A204.1 (cell line): ENCODE measurements at regions not wholly inside any gene's neighbourhood (a gene's known extent, or its start where the extent isn't known, plus 50 kb on each side); places are given as distances from the start of the nearest gene placed in this dataset.

ENCODE experiments used
- FAIRE-seq: peaks from 2 replicates; lab custom pipeline; 2012; peaks lifted over from hg19 to GRCh38; lab: Jason Lieb, UNC

GRCh38 chr4:38189445-38189844, 229.2 kb downstream of the PTTG2 start:
- no peak for FAIRE-seq

GRCh38 chr4:38190717-38191178, 230.6 kb downstream of the PTTG2 start:
- no peak for FAIRE-seq

GRCh38 chr4:38192516-38192915, 232.3 kb downstream of the PTTG2 start:
- no peak for FAIRE-seq

- FAIRE-seq = no peak
Observed at GRCh38 chr4:38193236-38193863, 233.2 kb downstream of the PTTG2 start.

- no peak for FAIRE-seq
Observed at GRCh38 chr4:38194047-38194602, 233.9 kb downstream of the PTTG2 start.

GRCh38 chr4:38195486-38195885, 235.3 kb downstream of the PTTG2 start:
- no peak for FAIRE-seq

GRCh38 chr4:38195911-38196310, 235.7 kb downstream of the PTTG2 start:
- no peak for FAIRE-seq

- no peak for FAIRE-seq
Observed at GRCh38 chr4:38202242-38202641, 242.0 kb downstream of the PTTG2 start.

- FAIRE-seq = no peak
Observed at GRCh38 chr4:38203609-38204008, 243.4 kb downstream of the PTTG2 start.

GRCh38 chr4:38204339-38205035, 244.3 kb downstream of the PTTG2 start:
- no peak for FAIRE-seq

- FAIRE-seq = no peak
Observed at GRCh38 chr4:38205261-38205660, 245.1 kb downstream of the PTTG2 start.

GRCh38 chr4:38207110-38207457, 246.9 kb downstream of the PTTG2 start:
- no peak for FAIRE-seq

GRCh38 chr4:38209654-38210053, 249.5 kb downstream of the PTTG2 start:
- FAIRE-seq = no peak

GRCh38 chr4:38210396-38211114, 250.4 kb downstream of the PTTG2 start:
- no peak for FAIRE-seq

- no peak for FAIRE-seq
Observed at GRCh38 chr4:38211885-38212284, 251.7 kb downstream of the PTTG2 start.

GRCh38 chr4:38213083-38213805, 253.0 kb downstream of the PTTG2 start:
- FAIRE-seq = no peak

- no peak for FAIRE-seq
Observed at GRCh38 chr4:38222892-38223291, 262.7 kb downstream of the PTTG2 start.

GRCh38 chr4:38223306-38223705, 263.1 kb downstream of the PTTG2 start:
- FAIRE-seq = no peak

- FAIRE-seq = no peak
Observed at GRCh38 chr4:38223782-38224236, 263.6 kb downstream of the PTTG2 start.

GRCh38 chr4:38224850-38225249, 264.7 kb downstream of the PTTG2 start:
- FAIRE-seq = no peak

GRCh38 chr4:38226170-38226569, 266.0 kb downstream of the PTTG2 start:
- no peak for FAIRE-seq

GRCh38 chr4:38230121-38230801, 270.1 kb downstream of the PTTG2 start:
- no peak for FAIRE-seq
